A549 (cell line): ENCODE measurements at regions not wholly inside any gene's neighbourhood (a gene's known extent, or its start where the extent isn't known, plus 50 kb on each side); places are given as distances from the start of the nearest gene placed in this dataset.

Experiments used
- ATAC-seq, 2 experiments: fragments of 200-7000 bp in 1 of 2; fragments of >200 bp in 1 of 2; cut with Nextera tagmentation in 1 of 2; cut with Tn5 transposase in 1 of 2; 3 replicates each; pipeline versions ENCODE4 v1.8.0 to v1.9.1; 2018 to 2020; ENCODE audit warnings: mild to moderate bottlenecking in 1 of 2, moderate library complexity in 1 of 2
- CTCF ChIA-PET: fragments of 300-600 bp; sonication (Branson Sonifier 250); formaldehyde crosslinking; extraction: SDS; loops from one replicate; lab custom pipeline; 2021; ENCODE audit warnings: antibody characterized with exemption, inconsistent platforms; lab: Yijun Ruan, JAX
- POLR2A ChIA-PET: fragments of 350-600 bp; formaldehyde crosslinking; extraction: SDS; loops from one replicate; lab custom pipeline; 2021; ENCODE audit warnings: antibody characterized with exemption, inconsistent platforms; lab: Yijun Ruan, JAX
- DNase-seq, 2 experiments: peaks; one replicate each; pipeline versions ENCODE4 v3.0.0 to v3.0.0-alpha.2; 2011 to 2016; ENCODE audit warnings: low read depth in 1 of 2, low spot score in 1 of 2
- FAIRE-seq: peaks from 2 replicates; lab custom pipeline; 2011; peaks lifted over from hg19 to GRCh38; lab: Jason Lieb, UNC
- H3K27ac ChIP-seq, 2 experiments: fragments of >200 bp; sonication (Bioruptor Twin); formaldehyde crosslinking; 3 replicates each; pipeline ENCODE4 v1.5.1; 2016 to 2017
- H3K4me1 ChIP-seq: fragments of >200 bp; sonication (Bioruptor Twin); formaldehyde crosslinking; 3 replicates; pipeline ENCODE4 v1.6.1; 2016
- H3K4me2 ChIP-seq: fragments of >200 bp; sonication (Bioruptor Twin); formaldehyde crosslinking; 3 replicates; pipeline ENCODE4 v1.6.1; 2016
- H3K4me3 ChIP-seq: fragments of >200 bp; sonication (Bioruptor Twin); formaldehyde crosslinking; 3 replicates; pipeline ENCODE4 v1.5.1; 2016
- H3K9me3 ChIP-seq: fragments of >200 bp; sonication (Bioruptor Twin); formaldehyde crosslinking; 3 replicates; pipeline ENCODE4 v1.6.1; 2016
- ATOH8 ChIP-seq: fragments of 250-450 bp; sonication (Bioruptor Pico); IDR thresholded peaks from 2 replicates; pipeline ENCODE4 v1.5.0; 2020; ENCODE audit warnings: low read depth, mild to moderate bottlenecking, moderate library complexity
- BHLHE40 ChIP-seq: IDR thresholded peaks from 2 replicates; pipeline ENCODE4 v1.6.1; 2012; ENCODE audit warnings: low read depth, low read length, inconsistent platforms
- CHD4 ChIP-seq: fragments of 200-600 bp; sonication (generic); IDR thresholded peaks from 2 replicates; pipeline ENCODE4 v1.6.1; 2016; ENCODE audit warnings: antibody characterized with exemption, mild to moderate bottlenecking, borderline replicate concordance
- HOXB5 ChIP-seq: fragments of 250-450 bp; sonication (Bioruptor Pico); IDR thresholded peaks from 2 replicates; pipeline ENCODE4 v1.5.0; 2020; ENCODE audit warnings: mild to moderate bottlenecking, moderate library complexity
- JUNB ChIP-seq: fragments of >200 bp; sonication (Bioruptor Twin); formaldehyde crosslinking; IDR thresholded peaks from 2 replicates; pipeline ENCODE4 v1.6.1; 2016
- KDM1A ChIP-seq: fragments of 200-600 bp; sonication (generic); IDR thresholded peaks from 2 replicates; pipeline ENCODE4 v1.6.1; 2016; ENCODE audit warnings: low read depth, mild to moderate bottlenecking
- MAZ ChIP-seq: fragments of 150-350 bp; IDR thresholded peaks from 2 replicates; pipeline ENCODE4 v1.6.1; 2014; ENCODE audit warnings: antibody characterized with exemption, low read depth, low read length, borderline replicate concordance
- NR3C1 ChIP-seq: fragments of >200 bp; sonication (Bioruptor Twin); formaldehyde crosslinking; IDR thresholded peaks from 3 replicates; pipeline ENCODE4 v1.6.1; 2017
- PBX3 ChIP-seq: IDR thresholded peaks from 2 replicates; pipeline ENCODE4 v1.6.1; 2012
- PHF8 ChIP-seq: fragments of 200-600 bp; sonication (generic); IDR thresholded peaks from 2 replicates; pipeline ENCODE4 v1.6.1; 2016; ENCODE audit warnings: low read depth, mild to moderate bottlenecking, antibody characterized with exemption, moderate library complexity, borderline replicate concordance
- REST ChIP-seq: fragments of 200-600 bp; sonication (generic); IDR thresholded peaks from 2 replicates; pipeline ENCODE4 v1.6.1; 2016; ENCODE audit warnings: antibody characterized with exemption, mild to moderate bottlenecking, moderate library complexity
- SREBF2 ChIP-seq: fragments of 450-650 bp; IDR thresholded peaks from 2 replicates; pipeline ENCODE4 v1.6.1; 2014; ENCODE audit warnings: mild to moderate bottlenecking, moderate library complexity
- USF2 ChIP-seq: fragments of 450-650 bp; IDR thresholded peaks from 2 replicates; pipeline ENCODE4 v1.6.1; 2014; ENCODE audit warnings: antibody characterized with exemption
- ZC3H11A ChIP-seq: fragments of 450-650 bp; IDR thresholded peaks from 2 replicates; pipeline ENCODE4 v1.6.1; 2014; ENCODE audit warnings: antibody characterized with exemption, mild to moderate bottlenecking
- ZNF302 ChIP-seq: fragments of 250-450 bp; sonication (Bioruptor Pico); IDR thresholded peaks from 2 replicates; pipeline ENCODE4 v1.9.0; 2021; ENCODE audit warnings: inconsistent platforms, mild to moderate bottlenecking, moderate library complexity
- WGBS: methylation state at CpG from one replicate; pipeline ENCODE4 v1.1.6; 2017; ENCODE audit errors: missing lambda C conversion rate; 5-methylcytosine and 5-hydroxymethylcytosine counted together

GRCh38 chr3:146313031-146313745 is 62.3 kb upstream of the PLSCR4 start:
- H3K4me3 ChIP-seq: no peak overlapping the region
- ChIA-PET CTCF (interaction anchor here (0.8 to 1.1 kb wide), 3 partner anchors 14 to 89 kb away, joined by 3 read pairs; no protein-coding TSS in a partner anchor), POLR2A (interaction anchor here (1.2 kb wide), 2 partner anchors 91 to 152 kb away, joined by 3 to 5 read pairs; partner anchors contain the start of gene PLOD2)
- TF ChIP-seq BHLHE40 (no peak), SREBF2 (no peak), REST (no peak), PHF8 (no peak)
- peaks cover 30% of the 10 kb centered on the region for H3K4me1 ChIP-seq
- ATAC-seq (peak; percentile 80 to 88), DNase-seq (peak in 1 of 2 experiments; percentile 53), FAIRE-seq (peak; percentile 98)
- WGBS: 8% methylated on average over 2 of the region's 2 CpGs
- H3K27ac ChIP-seq: peak overlapping the region; percentile 44 to 74; a peak in 5 of 6 replicates
- peak overlapping the region; percentile 48 for H3K4me2 ChIP-seq
- H3K9me3 ChIP-seq: peaks cover 6% of the 10 kb centered on the region; the same call in 1 of the 3 replicates

- ChIA-PET CTCF (no interaction called here), POLR2A (no interaction called here)
- FAIRE-seq (no peak), DNase-seq (peak in 1 of 2 experiments; percentile 13), ATAC-seq (peak in 1 of 2 experiments; percentile 27; a peak in 1 of 6 replicates)
- peaks cover 6% of the 10 kb centered on the region; the same call in 1 of the 3 replicates for H3K9me3 ChIP-seq
- 77% methylated on average over 3 of the region's 3 CpGs for WGBS
- TF ChIP-seq KDM1A: no peak
- TF ChIP-seq USF2: no peak
- no peak for TF ChIP-seq ATOH8 (CRISPR knock-in tag)
- TF ChIP-seq ZNF302 (CRISPR knock-in tag): no peak
- TF ChIP-seq JUNB: no peak
- TF ChIP-seq NR3C1: no peak
- TF ChIP-seq ZC3H11A: no peak
- TF ChIP-seq MAZ: no peak
- TF ChIP-seq CHD4: no peak
- H3K4me2 ChIP-seq: peak overlapping the region; percentile 35
- H3K4me1 ChIP-seq: peaks cover 17% of the 10 kb centered on the region
- H3K27ac ChIP-seq: peak overlapping the region; percentile 29 to 33; a peak in 5 of 6 replicates
- H3K4me3 ChIP-seq: no peak overlapping the region
These were observed 57.8 kb upstream of the PLSCR4 start for GRCh38 chr3:146308682-146309081.

- peak overlapping the region; percentile 29 to 33; a peak in 5 of 6 replicates for H3K27ac ChIP-seq
- H3K4me3 ChIP-seq: no peak overlapping the region
- H3K4me2 ChIP-seq: peak overlapping the region; percentile 35
- no peak for TF ChIP-seq PBX3
- no peak for TF ChIP-seq HOXB5
- DNase-seq (no peak), ATAC-seq (peak in 1 of 2 experiments; percentile 42; a peak in 1 of 6 replicates), FAIRE-seq (no peak)
- POLR2A ChIA-PET: no interaction called here
- CTCF ChIA-PET: no interaction called here
- H3K4me1 ChIP-seq: peaks cover 12% of the 10 kb centered on the region
- peaks cover 6% of the 10 kb centered on the region; the same call in 1 of the 3 replicates for H3K9me3 ChIP-seq
These were observed 57.3 kb upstream of the PLSCR4 start for GRCh38 chr3:146308222-146308621.
